SK-N-SH treated with all-trans-retinoic acid at 6 μM for 48 hours (cell line): ENCODE measurements at regions not wholly inside any gene's neighbourhood (a gene's known extent, or its start where the extent isn't known, plus 50 kb on each side); places are given as distances from the start of the nearest gene placed in this dataset.

Experiments
- ARNTL ChIP-seq: fragments of 450-650 bp; formaldehyde crosslinking; IDR thresholded peaks from 2 replicates; pipeline ENCODE4 v1.5.0; 2020; ENCODE audit warnings: low read depth, mild to moderate bottlenecking, moderate library complexity, borderline replicate concordance
- BACH2 ChIP-seq: fragments of 250-450 bp; sonication (Bioruptor Pico); IDR thresholded peaks from 2 replicates; pipeline ENCODE4 v1.9.0; 2021; ENCODE audit warnings: mild to moderate bottlenecking, borderline replicate concordance
- ESRRG ChIP-seq: fragments of 250-450 bp; sonication (Bioruptor Pico); IDR thresholded peaks from 2 replicates; pipeline ENCODE4 v1.6.1; 2021; ENCODE audit warnings: mild to moderate bottlenecking
- ISL1 ChIP-seq: fragments of 250-450 bp; sonication (Bioruptor Pico); IDR thresholded peaks from 2 replicates; pipeline ENCODE4 v2.1.2; 2022; ENCODE audit warnings: mild to moderate bottlenecking, moderate library complexity
- RARB ChIP-seq: fragments of 250-450 bp; sonication (Bioruptor Pico); IDR thresholded peaks from 2 replicates; pipeline ENCODE4 v1.8.0; 2021; ENCODE audit warnings: mild to moderate bottlenecking, moderate library complexity
- TSHZ2 ChIP-seq: fragments of 250-450 bp; sonication (Bioruptor Pico); IDR thresholded peaks from 2 replicates; pipeline ENCODE4 v1.5.0; 2020; ENCODE audit warnings: mild to moderate bottlenecking, moderate library complexity
- ZFP3 ChIP-seq: fragments of 250-450 bp; sonication (Bioruptor Pico); IDR thresholded peaks from 2 replicates; pipeline ENCODE4 v1.5.0; 2020; ENCODE audit warnings: mild to moderate bottlenecking, moderate library complexity
- ZFP30 ChIP-seq: fragments of 450-650 bp; formaldehyde crosslinking; IDR thresholded peaks from 2 replicates; pipeline ENCODE4 v1.5.0; 2022; ENCODE audit warnings: mild to moderate bottlenecking, moderate library complexity
- ZNF565 ChIP-seq: fragments of 450-650 bp; formaldehyde crosslinking; conservative IDR thresholded peaks from 2 replicates; pipeline ENCODE4 v1.5.0; 2020; ENCODE audit warnings: low read depth, mild to moderate bottlenecking, moderate library complexity
- ZNF70 ChIP-seq: fragments of 450-650 bp; formaldehyde crosslinking; IDR thresholded peaks from 2 replicates; pipeline ENCODE4 v1.5.0; 2020; ENCODE audit warnings: mild to moderate bottlenecking, moderate library complexity
- TF ChIP-seq, protein P1 (sequence below): fragments of 250-450 bp; sonication (Bioruptor Pico); IDR thresholded peaks from 2 replicates; pipeline ENCODE4 v1.8.0; 2020; ENCODE audit warnings: mild to moderate bottlenecking, moderate library complexity, borderline replicate concordance
- TF ChIP-seq, protein P2 (sequence below): fragments of 250-450 bp; sonication (Bioruptor Pico); IDR thresholded peaks from 2 replicates; pipeline ENCODE4 v1.5.1; 2020; ENCODE audit warnings: low read depth, mild to moderate bottlenecking, moderate library complexity

DNA sequence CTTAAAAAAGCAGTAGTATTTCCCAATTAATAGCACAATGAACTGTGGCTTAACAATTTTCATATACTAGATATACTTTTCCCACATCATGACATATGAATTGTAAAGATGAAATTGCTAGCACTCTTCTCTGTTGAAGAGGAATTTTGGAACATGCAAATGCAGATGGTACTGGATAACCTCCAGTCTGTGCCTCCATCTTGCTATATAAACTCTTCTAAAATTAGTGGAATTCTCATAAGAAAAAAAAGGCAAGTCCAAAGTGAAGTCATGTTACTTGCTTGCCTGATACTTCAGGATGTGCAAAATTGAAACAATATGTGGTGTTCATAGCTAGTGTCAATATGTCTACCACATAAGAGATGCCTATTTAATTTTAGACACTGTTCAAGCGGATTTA, 570.2 kb upstream of the POM121L12 start:
- TF ChIP-seq ZNF565 (no peak), ARNTL (CRISPR knock-in tag) (no peak), TSHZ2 (no peak), ZNF70 (CRISPR knock-in tag) (no peak), ZFP30 (CRISPR knock-in tag) (no peak), ZFP3 (CRISPR knock-in tag) (no peak), RARB (CRISPR knock-in tag) (no peak), ESRRG (CRISPR knock-in tag) (no peak), BACH2 (CRISPR knock-in tag) (no peak), ISL1 (no peak)
- TF ChIP-seq, protein P1, sequence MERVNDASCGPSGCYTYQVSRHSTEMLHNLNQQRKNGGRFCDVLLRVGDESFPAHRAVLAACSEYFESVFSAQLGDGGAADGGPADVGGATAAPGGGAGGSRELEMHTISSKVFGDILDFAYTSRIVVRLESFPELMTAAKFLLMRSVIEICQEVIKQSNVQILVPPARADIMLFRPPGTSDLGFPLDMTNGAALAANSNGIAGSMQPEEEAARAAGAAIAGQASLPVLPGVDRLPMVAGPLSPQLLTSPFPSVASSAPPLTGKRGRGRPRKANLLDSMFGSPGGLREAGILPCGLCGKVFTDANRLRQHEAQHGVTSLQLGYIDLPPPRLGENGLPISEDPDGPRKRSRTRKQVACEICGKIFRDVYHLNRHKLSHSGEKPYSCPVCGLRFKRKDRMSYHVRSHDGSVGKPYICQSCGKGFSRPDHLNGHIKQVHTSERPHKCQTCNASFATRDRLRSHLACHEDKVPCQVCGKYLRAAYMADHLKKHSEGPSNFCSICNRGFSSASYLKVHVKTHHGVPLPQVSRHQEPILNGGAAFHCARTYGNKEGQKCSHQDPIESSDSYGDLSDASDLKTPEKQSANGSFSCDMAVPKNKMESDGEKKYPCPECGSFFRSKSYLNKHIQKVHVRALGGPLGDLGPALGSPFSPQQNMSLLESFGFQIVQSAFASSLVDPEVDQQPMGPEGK (CRISPR knock-in tag), result no peak
- TF ChIP-seq, protein P2, sequence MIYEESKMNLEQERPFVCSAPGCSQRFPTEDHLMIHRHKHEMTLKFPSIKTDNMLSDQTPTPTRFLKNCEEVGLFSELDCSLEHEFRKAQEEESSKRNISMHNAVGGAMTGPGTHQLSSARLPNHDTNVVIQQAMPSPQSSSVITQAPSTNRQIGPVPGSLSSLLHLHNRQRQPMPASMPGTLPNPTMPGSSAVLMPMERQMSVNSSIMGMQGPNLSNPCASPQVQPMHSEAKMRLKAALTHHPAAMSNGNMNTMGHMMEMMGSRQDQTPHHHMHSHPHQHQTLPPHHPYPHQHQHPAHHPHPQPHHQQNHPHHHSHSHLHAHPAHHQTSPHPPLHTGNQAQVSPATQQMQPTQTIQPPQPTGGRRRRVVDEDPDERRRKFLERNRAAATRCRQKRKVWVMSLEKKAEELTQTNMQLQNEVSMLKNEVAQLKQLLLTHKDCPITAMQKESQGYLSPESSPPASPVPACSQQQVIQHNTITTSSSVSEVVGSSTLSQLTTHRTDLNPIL (CRISPR knock-in tag), result no peak
